ENCODE measurements at regions not wholly inside any gene's neighbourhood (a gene's known extent, or its start where the extent isn't known, plus 50 kb on each side); places are given as distances from the start of the nearest gene placed in this dataset.

- RAD21 ChIA-PET (ENCODE audit: unreplicated experiment) = no interaction called here
- H3K4me1 ChIP-seq (ENCODE audit: control insufficient read depth, insufficient read depth, low read length) = no peaks in the 10 kb centered on the region
- H3K27me3 ChIP-seq (replicated peaks in 1 of 2; ENCODE audit: control insufficient read depth in 2 of 2, insufficient read depth in 2 of 2, low read length in 1 of 2) = no peaks in the 10 kb centered on the region
- FAIRE-seq = no peak
- BruUV-seq (replicated peaks) = no TSS peak
- CTCF ChIA-PET = interaction anchor here (1.3 kb wide), 1 partner anchor 8 kb away, joined by 4 read pairs; no protein-coding TSS in a partner anchor
- no peak overlapping the region for H3K9ac ChIP-seq (ENCODE audit: control insufficient read depth, insufficient read depth, low read length)
- POLR2A ChIA-PET = no interaction called here
- intact Hi-C loops (cut with micrococcal nuclease; ENCODE audit: unreplicated experiment) = no loop called here
- H3K27ac ChIP-seq (ENCODE audit: control insufficient read depth, insufficient read depth) = no peak overlapping the region
- H4K20me1 ChIP-seq (ENCODE audit: control insufficient read depth, insufficient read depth) = no peaks in the 10 kb centered on the region
- no peaks in the 10 kb centered on the region for H3K79me2 ChIP-seq (ENCODE audit: control insufficient read depth, insufficient read depth, low read length)
- no peak overlapping the region for H3K4me2 ChIP-seq (ENCODE audit: control insufficient read depth, insufficient read depth)
- in situ Hi-C loops (cut with MboI) = no loop called here
- no peak for ATAC-seq
- WGBS (ENCODE audit: insufficient coverage, insufficient replicate concordance, low lambda C conversion rate, missing lambda C conversion rate) = 33% methylated on average over 2 of the region's 2 CpGs
- no peak for DNase-seq (ENCODE audit: low read depth, low spot score)
- no peak overlapping the region for H2AFZ ChIP-seq (ENCODE audit: control insufficient read depth, low read depth, low read length)
- TF ChIP-seq ZNF217 (IDR thresholded peaks at IDR 0.05) (no peak), SUZ12 (IDR thresholded peaks at IDR 0.05; ENCODE audit: unreplicated experiment) (no peak), NFXL1 (IDR thresholded peaks at IDR 0.05; ENCODE audit: borderline replicate concordance) (no peak), NFYA (IDR thresholded peaks at IDR 0.05; ENCODE audit: borderline replicate concordance, low read depth, low read length) (no peak), PKNOX1 (IDR thresholded peaks at IDR 0.05) (no peak), ZNF207 (IDR thresholded peaks at IDR 0.05; ENCODE audit: borderline replicate concordance) (no peak), HDAC2 (IDR thresholded peaks at IDR 0.05) (no peak), POLR2A (IDR thresholded peaks at IDR 0.05; ENCODE audit: low read depth, low read length) (no peak), KLF5 (IDR thresholded peaks at IDR 0.05; ENCODE audit: partially characterized antibody) (no peak), ETV6 (conservative IDR thresholded peaks at IDR 0.05 in 1 of 2, IDR thresholded peaks at IDR 0.05 in 1 of 2; ENCODE audit: borderline replicate concordance in 1 of 2, low read depth in 1 of 2) (no peak), POU2F2 (IDR thresholded peaks at IDR 0.05; ENCODE audit: borderline replicate concordance, low read depth, low read length) (no peak), MEF2B (IDR thresholded peaks at IDR 0.05; ENCODE audit: partially characterized antibody, poor library complexity, severe bottlenecking) (no peak), BCL11A (IDR thresholded peaks at IDR 0.05; ENCODE audit: low read depth, low read length) (no peak)
- no peaks in the 10 kb centered on the region for H3K36me3 ChIP-seq (ENCODE audit: control insufficient read depth in 2 of 2, insufficient read depth in 2 of 2, low read length in 1 of 2)
- H3K4me3 ChIP-seq = no peak overlapping the region
- SMC1A ChIA-PET (ENCODE audit: uncharacterized antibody, unreplicated experiment) = interaction anchor here (0.7 to 0.9 kb wide), 2 partner anchors 10 to 79 kb away, joined by 3 read pairs; no protein-coding TSS in a partner anchor
- H3K9me3 ChIP-seq (replicated peaks; ENCODE audit: control insufficient read depth, insufficient read depth, low read length) = no peaks in the 10 kb centered on the region
Measured at GRCh38 chr18:40079786-40080185, 1875.2 kb upstream of the PIK3C3 start.

Measured in GM12878 (cell line).